Left ventricle myocardium inferior (tissue), 1 donor: ENCODE measurements at regions not wholly inside any gene's neighbourhood (a gene's known extent, or its start where the extent isn't known, plus 50 kb on each side); places are given as distances from the start of the nearest gene placed in this dataset.

Source experiments
- DNase-seq: peaks from one replicate; pipeline ENCODE4 v3.0.0-alpha.2; 2020
- H3K27ac ChIP-seq: fragments of 200-600 bp; replicated peaks from 2 replicates; pipeline ENCODE4 v1.8.0; 2021
- H3K27me3 ChIP-seq: fragments of 200-600 bp; 2 replicates; pipeline ENCODE4 v1.8.0; 2021; ENCODE audit warnings: low read depth
- H3K36me3 ChIP-seq: fragments of 200-600 bp; 2 replicates; pipeline ENCODE4 v1.8.0; 2021
- H3K4me1 ChIP-seq: fragments of 200-600 bp; 2 replicates; pipeline ENCODE4 v1.8.0; 2021
- H3K4me3 ChIP-seq: fragments of 200-600 bp; 2 replicates; pipeline ENCODE4 v1.8.0; 2021; ENCODE audit warnings: mild to moderate bottlenecking, moderate library complexity
- H3K9me3 ChIP-seq: fragments of 200-600 bp; replicated peaks from 2 replicates; pipeline ENCODE4 v1.8.0; 2021
- intact Hi-C: fragments of 100-400 bp; cut with micrococcal nuclease; formaldehyde crosslinking; loops from one replicate; pipeline ENCODE4 v1.11.0; 2022
- TF ChIP-seq, protein P1 (sequence below): fragments of 200-600 bp; IDR thresholded peaks from 2 replicates; pipeline ENCODE4 v1.8.0; 2021; ENCODE audit warnings: antibody characterized with exemption, mild to moderate bottlenecking, borderline replicate concordance
- donor health status: DM: no; HTN: yes; CAD: no; lungs with severe emphysema.

DNA sequence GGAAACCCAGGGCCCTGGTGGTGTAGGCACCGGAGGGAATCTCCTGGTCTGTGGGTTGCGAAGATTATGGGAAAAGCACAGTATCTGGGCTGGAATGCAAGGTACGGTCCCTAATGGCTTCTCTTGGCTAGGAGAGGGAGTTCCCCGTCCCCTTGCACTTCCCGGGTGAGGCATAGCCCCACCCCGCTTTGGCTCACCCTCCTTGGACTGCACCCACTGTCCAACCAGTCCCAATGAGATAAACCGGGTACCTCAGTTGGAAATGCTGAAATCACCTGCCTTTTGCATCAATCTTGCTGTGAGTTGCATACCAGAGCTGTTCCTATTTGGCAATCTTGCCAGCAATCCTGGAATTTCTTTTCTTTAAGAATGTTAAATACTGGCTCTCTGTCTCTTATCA, 1429.1 kb downstream of the MAT2B start:
- H3K36me3 ChIP-seq, result no peaks in the 10 kb centered on the region
- no peak overlapping the region for H3K27ac ChIP-seq
- H3K4me3 ChIP-seq, result no peak overlapping the region
- intact Hi-C loops, result no loop called here
- no peak for DNase-seq
- TF ChIP-seq, protein P1, sequence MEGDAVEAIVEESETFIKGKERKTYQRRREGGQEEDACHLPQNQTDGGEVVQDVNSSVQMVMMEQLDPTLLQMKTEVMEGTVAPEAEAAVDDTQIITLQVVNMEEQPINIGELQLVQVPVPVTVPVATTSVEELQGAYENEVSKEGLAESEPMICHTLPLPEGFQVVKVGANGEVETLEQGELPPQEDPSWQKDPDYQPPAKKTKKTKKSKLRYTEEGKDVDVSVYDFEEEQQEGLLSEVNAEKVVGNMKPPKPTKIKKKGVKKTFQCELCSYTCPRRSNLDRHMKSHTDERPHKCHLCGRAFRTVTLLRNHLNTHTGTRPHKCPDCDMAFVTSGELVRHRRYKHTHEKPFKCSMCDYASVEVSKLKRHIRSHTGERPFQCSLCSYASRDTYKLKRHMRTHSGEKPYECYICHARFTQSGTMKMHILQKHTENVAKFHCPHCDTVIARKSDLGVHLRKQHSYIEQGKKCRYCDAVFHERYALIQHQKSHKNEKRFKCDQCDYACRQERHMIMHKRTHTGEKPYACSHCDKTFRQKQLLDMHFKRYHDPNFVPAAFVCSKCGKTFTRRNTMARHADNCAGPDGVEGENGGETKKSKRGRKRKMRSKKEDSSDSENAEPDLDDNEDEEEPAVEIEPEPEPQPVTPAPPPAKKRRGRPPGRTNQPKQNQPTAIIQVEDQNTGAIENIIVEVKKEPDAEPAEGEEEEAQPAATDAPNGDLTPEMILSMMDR, result no peak
- H3K27me3 ChIP-seq, result no peaks in the 10 kb centered on the region
- H3K9me3 ChIP-seq, result peaks cover 44% of the 10 kb centered on the region
- no peaks in the 10 kb centered on the region for H3K4me1 ChIP-seq

DNA sequence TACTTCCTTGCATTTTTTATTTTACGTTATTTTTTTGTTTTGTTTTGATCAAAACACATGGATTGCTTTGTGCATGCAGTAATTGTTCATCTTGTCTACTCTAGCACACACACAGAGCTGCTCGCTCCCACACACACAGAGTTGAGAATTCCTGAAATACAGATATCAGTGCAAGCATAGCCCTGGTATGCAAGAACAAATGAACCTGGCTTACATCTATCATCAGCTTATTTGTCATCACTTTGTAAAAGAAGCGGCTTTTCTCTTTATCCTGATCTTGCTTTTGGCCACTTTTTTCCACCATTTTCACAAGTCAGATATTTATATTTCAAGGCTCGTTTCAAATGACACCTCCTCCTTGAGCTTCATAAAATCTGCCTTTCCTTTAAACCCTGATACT, 1435.7 kb downstream of the MAT2B start:
- Histone ChIP-seq H3K27me3 (no peaks in the 10 kb centered on the region), H3K27ac (no peak overlapping the region), H3K9me3 (peaks cover 9% of the 10 kb centered on the region), H3K36me3 (no peaks in the 10 kb centered on the region), H3K4me1 (no peaks in the 10 kb centered on the region), H3K4me3 (no peak overlapping the region)
- DNase-seq, result no peak
- intact Hi-C loops, result no loop called here
- TF ChIP-seq, protein P1, result no peak

DNA sequence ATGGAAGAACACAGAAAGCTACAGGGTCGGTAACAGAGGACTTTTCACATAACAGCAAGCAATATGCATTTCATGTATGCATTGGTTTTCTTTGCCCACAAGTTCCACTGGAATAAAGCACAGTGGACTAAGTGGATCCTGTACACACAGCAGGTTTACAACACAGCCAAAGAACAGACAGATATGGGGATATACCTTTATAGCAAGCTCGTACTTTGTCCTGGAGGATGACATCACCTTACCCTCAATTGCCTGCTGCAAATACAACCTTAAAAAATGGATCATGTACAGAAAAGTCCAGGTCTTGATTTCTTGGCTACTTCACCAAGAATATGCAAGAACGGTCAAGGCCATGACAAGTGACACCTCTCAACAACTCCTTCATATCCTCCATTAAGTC, 1445.5 kb downstream of the MAT2B start:
- Histone ChIP-seq H3K36me3 (no peaks in the 10 kb centered on the region), H3K27me3 (no peaks in the 10 kb centered on the region), H3K9me3 (peaks cover 7% of the 10 kb centered on the region), H3K4me1 (no peaks in the 10 kb centered on the region), H3K4me3 (no peak overlapping the region), H3K27ac (no peak overlapping the region)
- intact Hi-C loops, result no loop called here
- DNase-seq, result no peak
- TF ChIP-seq, protein P1, result no peak

DNA sequence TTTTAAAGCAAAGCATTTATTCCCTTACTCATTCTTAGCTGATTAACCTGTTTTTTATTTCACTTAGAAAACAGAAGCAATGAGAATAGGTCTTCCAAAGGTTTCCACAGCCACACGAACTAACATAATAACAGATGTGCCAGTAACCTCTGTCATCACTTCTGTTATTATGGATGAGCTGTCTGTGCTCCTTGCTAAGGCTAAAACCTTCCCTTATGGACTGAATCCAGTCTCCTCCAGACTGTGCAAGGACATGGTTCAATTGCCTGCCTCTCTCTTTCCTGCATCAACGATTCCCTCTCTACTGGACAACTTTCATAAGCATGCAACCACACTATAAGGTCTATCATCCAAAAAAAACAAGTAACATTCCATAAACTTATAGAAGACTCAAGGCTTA, 1446.2 kb downstream of the MAT2B start:
- Histone ChIP-seq H3K4me3 (no peak overlapping the region), H3K36me3 (no peaks in the 10 kb centered on the region), H3K27ac (no peak overlapping the region), H3K9me3 (peaks cover 7% of the 10 kb centered on the region), H3K27me3 (no peaks in the 10 kb centered on the region), H3K4me1 (no peaks in the 10 kb centered on the region)
- intact Hi-C loops, result no loop called here
- TF ChIP-seq, protein P1, result no peak
- no peak for DNase-seq

DNA sequence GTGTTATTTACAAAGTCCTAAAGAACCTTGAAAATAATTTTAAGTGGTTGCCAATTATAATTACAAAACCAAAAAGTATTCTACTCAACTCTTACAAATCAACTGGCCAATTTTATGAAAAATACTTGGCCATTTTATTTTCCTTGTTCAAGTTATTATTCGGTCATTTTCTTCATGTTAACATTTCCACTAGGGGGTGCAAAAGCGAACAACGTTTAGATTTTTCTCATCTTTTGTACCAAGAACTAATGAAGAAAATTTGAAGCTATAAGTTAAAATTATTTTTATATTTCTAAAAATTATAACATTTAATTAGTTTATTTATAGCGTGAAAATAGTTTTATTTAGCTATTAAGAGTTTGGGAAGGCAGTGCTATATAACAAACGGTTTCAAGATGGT, 1453.3 kb downstream of the MAT2B start:
- Histone ChIP-seq H3K27ac (no peak overlapping the region), H3K4me3 (no peak overlapping the region), H3K9me3 (peaks cover 7% of the 10 kb centered on the region), H3K4me1 (no peaks in the 10 kb centered on the region), H3K27me3 (no peaks in the 10 kb centered on the region), H3K36me3 (no peaks in the 10 kb centered on the region)
- TF ChIP-seq, protein P1, result no peak
- intact Hi-C loops, result no loop called here
- DNase-seq, result no peak

DNA sequence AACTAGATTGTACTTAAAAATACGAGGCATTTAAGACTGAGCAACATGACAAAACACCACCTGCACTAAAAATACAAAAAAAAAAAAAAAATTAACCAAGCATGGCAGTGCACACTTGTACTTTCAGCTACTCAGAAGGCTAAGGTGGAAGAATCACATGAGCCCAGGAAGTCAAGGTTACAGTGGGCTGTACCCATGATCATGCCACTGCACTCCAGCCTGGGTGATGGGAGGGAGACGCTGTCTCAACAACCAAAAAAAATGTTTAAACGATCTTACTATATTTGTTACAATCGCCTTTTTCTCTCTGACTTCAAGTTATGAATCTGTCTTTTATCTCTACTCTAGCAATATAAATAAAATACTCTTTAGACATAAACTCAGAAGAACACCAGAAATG, 1454.3 kb downstream of the MAT2B start:
- TF ChIP-seq, protein P1, result no peak
- H3K27ac ChIP-seq, result no peak overlapping the region
- intact Hi-C loops, result no loop called here

More for the DNA sequence above, 1454.3 kb downstream of the MAT2B start:
- no peaks in the 10 kb centered on the region for H3K4me1 ChIP-seq
- no peaks in the 10 kb centered on the region for H3K27me3 ChIP-seq
- H3K36me3 ChIP-seq, result no peaks in the 10 kb centered on the region
- no peaks in the 10 kb centered on the region for H3K9me3 ChIP-seq
- no peak for DNase-seq
- no peak overlapping the region for H3K4me3 ChIP-seq
